C4-2B (cell line): ENCODE measurements at regions not wholly inside any gene's neighbourhood (a gene's known extent, or its start where the extent isn't known, plus 50 kb on each side); places are given as distances from the start of the nearest gene placed in this dataset.

Experiments
- CTCF ChIP-seq: fragments of 450-650 bp; conservative IDR thresholded peaks from 2 replicates; pipeline ENCODE4 v1.5.1; 2017; ENCODE audit warnings: mild to moderate bottlenecking
- ZFX ChIP-seq: fragments of 450-650 bp; IDR thresholded peaks from 2 replicates; pipeline ENCODE4 v1.6.1; 2017

GRCh38 chr2:37867166-37867565, 57.9 kb upstream of the RMDN2 start:
- TF ChIP-seq CTCF (no peak), ZFX (no peak)
